IMR-90 (cell line): ENCODE measurements at regions not wholly inside any gene's neighbourhood (a gene's known extent, or its start where the extent isn't known, plus 50 kb on each side); places are given as distances from the start of the nearest gene placed in this dataset.

Experiments
- ATAC-seq: fragments of 200-7000 bp; cut with Tn5 transposase; 2 replicates; pipeline ENCODE4 v1.9.1; 2020; ENCODE audit warnings: low read depth, mild to moderate bottlenecking, moderate library complexity
- BruUV-seq: library from RNA; stranded (reverse); fragments of 400-500 nt; replicated peaks from 2 replicates; lab custom pipeline; 2021; lab: Mats Ljungman, UMichigan
- CTCF ChIA-PET: fragments of 300-600 bp; formaldehyde crosslinking; extraction: SDS; loops from one replicate; lab custom pipeline; 2021; ENCODE audit warnings: antibody characterized with exemption; lab: Yijun Ruan, JAX
- POLR2A ChIA-PET: fragments of 300-600 bp; sonication (Branson Sonifier 250); formaldehyde crosslinking; loops from one replicate; lab custom pipeline; 2022; ENCODE audit warnings: antibody characterized with exemption; ENCODE audit not compliant: unreplicated experiment; lab: Charles Lee
- DNase-seq: peaks from one replicate; pipeline ENCODE4 v3.0.0; 2013
- H2AFZ ChIP-seq: replicated peaks from 2 replicates; pipeline ENCODE3; 2013; ENCODE audit warnings: low read length, mild to moderate bottlenecking; ENCODE audit not compliant: poor library complexity
- H2AK5ac ChIP-seq: 2 replicates; pipeline ENCODE4 v1.6.1; 2013; ENCODE audit warnings: low read depth, low read length, inconsistent platforms
- H2AK9ac ChIP-seq: replicated peaks from 2 replicates; pipeline ENCODE3; 2013; ENCODE audit warnings: mild to moderate bottlenecking, low read depth, low read length, moderate library complexity; ENCODE audit not compliant: poor library complexity
- H2BK120ac ChIP-seq: 2 replicates; pipeline ENCODE4 v1.6.1; 2013; ENCODE audit warnings: low read depth, low read length, inconsistent platforms
- H2BK15ac ChIP-seq: 3 replicates; pipeline ENCODE4 v1.6.1; 2013; ENCODE audit warnings: low read depth, low read length, inconsistent platforms
- H2BK20ac ChIP-seq: 2 replicates; pipeline ENCODE4 v1.6.1; 2013; ENCODE audit warnings: low read depth, mild to moderate bottlenecking, inconsistent platforms, low read length, moderate library complexity
- H2BK5ac ChIP-seq: 2 replicates; pipeline ENCODE4 v1.6.1; 2013; ENCODE audit warnings: mild to moderate bottlenecking, low read depth, low read length, inconsistent platforms; ENCODE audit not compliant: poor library complexity, severe bottlenecking
- H3K14ac ChIP-seq: replicated peaks from 2 replicates; pipeline ENCODE4 v1.6.1; 2013; ENCODE audit warnings: low read depth, low read length, inconsistent platforms
- H3K18ac ChIP-seq: 2 replicates; pipeline ENCODE4 v1.6.1; 2013; ENCODE audit warnings: low read depth, low read length, control low read depth
- H3K23ac ChIP-seq: 2 replicates; pipeline ENCODE4 v1.6.1; 2013; ENCODE audit warnings: low read depth, low read length, inconsistent platforms
- H3K27ac ChIP-seq: 2 replicates; pipeline ENCODE4 v1.5.1; 2013; ENCODE audit warnings: mild to moderate bottlenecking, control low read depth, low read length; ENCODE audit not compliant: insufficient read depth
- H3K27me3 ChIP-seq: 2 replicates; pipeline ENCODE4 v1.6.1; 2013; ENCODE audit warnings: low read length; ENCODE audit not compliant: control insufficient read depth, insufficient read depth
- H3K36me3 ChIP-seq: 2 replicates; pipeline ENCODE4 v1.6.1; 2013; ENCODE audit warnings: low read length, mixed read lengths; ENCODE audit not compliant: control insufficient read depth, insufficient read depth
- H3K4ac ChIP-seq: 2 replicates; pipeline ENCODE4 v1.6.1; 2013; ENCODE audit warnings: low read depth, low read length, inconsistent platforms
- H3K4me1 ChIP-seq: 2 replicates; pipeline ENCODE4 v1.6.1; 2013; ENCODE audit warnings: low read length, mixed read lengths; ENCODE audit not compliant: control insufficient read depth, insufficient read depth
- H3K4me2 ChIP-seq: 2 replicates; pipeline ENCODE4 v1.6.1; 2013; ENCODE audit warnings: low read depth, mild to moderate bottlenecking, control low read depth, low read length, moderate library complexity
- H3K4me3 ChIP-seq: 2 replicates; pipeline ENCODE4 v1.5.1; 2013; ENCODE audit warnings: low read depth, mild to moderate bottlenecking, control low read depth, low read length, moderate library complexity; ENCODE audit not compliant: insufficient read depth
- H3K56ac ChIP-seq: 2 replicates; pipeline ENCODE4 v1.6.1; 2013; ENCODE audit warnings: low read length, inconsistent platforms; ENCODE audit not compliant: insufficient read depth; ENCODE audit errors: extremely low read depth
- H3K79me1 ChIP-seq, 2 experiments: 2 replicates each; pipeline ENCODE4 v1.6.1; 2013; ENCODE audit warnings: low read length in 2 of 2, inconsistent platforms in 1 of 2, low read depth in 1 of 2
- H3K9ac ChIP-seq: 2 replicates; pipeline ENCODE4 v1.6.1; 2013; ENCODE audit warnings: low read depth, low read length, control low read depth
- H3K9me1 ChIP-seq: 2 replicates; pipeline ENCODE4 v1.6.1; 2013; ENCODE audit warnings: low read length, inconsistent platforms; ENCODE audit not compliant: insufficient read depth
- H3K9me3 ChIP-seq: 2 replicates; pipeline ENCODE4 v1.6.1; 2013; ENCODE audit warnings: low read length; ENCODE audit not compliant: control insufficient read depth, insufficient read depth
- H4K20me1 ChIP-seq: 2 replicates; pipeline ENCODE4 v1.6.1; 2013; ENCODE audit warnings: low read length, inconsistent platforms; ENCODE audit not compliant: insufficient read depth
- H4K5ac ChIP-seq: 2 replicates; pipeline ENCODE4 v1.6.1; 2013; ENCODE audit warnings: mild to moderate bottlenecking, low read depth, low read length, control low read depth
- H4K8ac ChIP-seq, 2 experiments: 2 replicates each; pipeline ENCODE4 v1.6.1; 2013; ENCODE audit warnings: low read depth in 2 of 2, low read length in 2 of 2, control low read depth in 1 of 2, inconsistent platforms in 1 of 2
- H4K91ac ChIP-seq: 2 replicates; pipeline ENCODE4 v1.6.1; 2013; ENCODE audit warnings: low read depth, low read length, inconsistent platforms; ENCODE audit not compliant: insufficient read depth
- CEBPB ChIP-seq: IDR thresholded peaks from 2 replicates; pipeline ENCODE4 v1.6.1; 2012; ENCODE audit warnings: low read depth, low read length, improper control_type of control experiment
- WGBS, 2 experiments: methylation state at CpG; one replicate each; pipeline versions ENCODE4 v1.1.5 to v1.1.7; 2013; ENCODE audit warnings: missing lambda C conversion rate in 2 of 2; ENCODE audit not compliant: insufficient read length in 1 of 2; ENCODE audit errors: extremely low coverage in 2 of 2; 5-methylcytosine and 5-hydroxymethylcytosine counted together
- dilution Hi-C: fragments of 300-500 bp; cut with HindIII; formaldehyde crosslinking; loops from one replicate; pipeline ENCODE4 v1.14.3; 2018; ENCODE audit warnings: low sequenced_read_pairs; ENCODE audit not compliant: unreplicated experiment
- in situ Hi-C: fragments of 300-500 bp; cut with MboI; formaldehyde crosslinking; loops from 3 replicates; pipeline ENCODE4 v1.14.3; 2019; ENCODE audit warnings: low sequenced_read_pairs, inconsistent platforms, mixed read lengths
- intact Hi-C: fragments of 100-400 bp; cut with micrococcal nuclease; formaldehyde crosslinking; loops from 2 replicates; pipeline ENCODE4 v1.10.0; 2022
- TF ChIP-seq, protein P1 (sequence below): fragments of 150-350 bp; IDR thresholded peaks from 2 replicates; pipeline ENCODE4 v1.6.1; 2016; ENCODE audit warnings: low read depth, mild to moderate bottlenecking, low read length, moderate library complexity, borderline replicate concordance

DNA sequence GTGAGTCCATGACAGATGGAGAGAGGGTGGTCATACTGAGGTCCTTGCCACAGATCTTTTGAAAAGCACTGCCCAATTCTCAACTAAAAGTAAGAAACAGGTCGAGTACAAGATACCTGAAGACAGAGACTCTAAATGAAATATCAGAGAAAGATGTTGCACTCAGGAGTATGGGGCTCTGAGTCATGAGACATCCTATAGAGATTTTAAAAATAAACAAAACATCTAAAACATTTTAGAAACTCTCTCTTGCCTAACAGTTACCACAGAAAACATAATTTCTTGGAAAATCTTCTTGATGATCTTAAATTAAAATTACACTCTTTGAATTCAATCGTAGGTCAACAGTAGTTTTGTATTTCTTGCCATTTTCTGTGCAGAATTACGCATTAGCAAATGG lies 348.9 kb upstream of the MARCKS start:
- H3K79me1 ChIP-seq = no peaks in the 10 kb centered on the region
- H2BK15ac ChIP-seq = no peak overlapping the region
- no CpG with 5 or more reads among the region's 3 CpGs for WGBS, 2 experiments
- no peak overlapping the region for H2AFZ ChIP-seq
- ChIA-PET POLR2A (no interaction called here), CTCF (no interaction called here)
- no peaks in the 10 kb centered on the region for H4K20me1 ChIP-seq
- H2BK5ac ChIP-seq = no peak overlapping the region
- ATAC-seq = peak; percentile 54
- in situ Hi-C loops (no loop called here), dilution Hi-C loops (no loop called here), intact Hi-C loops (no loop called here)
- no peak overlapping the region for H3K4ac ChIP-seq
- no peaks in the 10 kb centered on the region for H3K9me3 ChIP-seq
- H2BK120ac ChIP-seq = no peak overlapping the region
- H2AK9ac ChIP-seq = no peak overlapping the region
- no peak overlapping the region for H2BK20ac ChIP-seq
- H3K27ac ChIP-seq = no peak overlapping the region
- H3K4me2 ChIP-seq = no peak overlapping the region
- TF ChIP-seq, protein P1, sequence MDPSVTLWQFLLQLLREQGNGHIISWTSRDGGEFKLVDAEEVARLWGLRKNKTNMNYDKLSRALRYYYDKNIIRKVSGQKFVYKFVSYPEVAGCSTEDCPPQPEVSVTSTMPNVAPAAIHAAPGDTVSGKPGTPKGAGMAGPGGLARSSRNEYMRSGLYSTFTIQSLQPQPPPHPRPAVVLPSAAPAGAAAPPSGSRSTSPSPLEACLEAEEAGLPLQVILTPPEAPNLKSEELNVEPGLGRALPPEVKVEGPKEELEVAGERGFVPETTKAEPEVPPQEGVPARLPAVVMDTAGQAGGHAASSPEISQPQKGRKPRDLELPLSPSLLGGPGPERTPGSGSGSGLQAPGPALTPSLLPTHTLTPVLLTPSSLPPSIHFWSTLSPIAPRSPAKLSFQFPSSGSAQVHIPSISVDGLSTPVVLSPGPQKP = no peak
- peak; percentile 42; the same call in 1 of the 2 replicates for TF ChIP-seq CEBPB
- no peaks in the 10 kb centered on the region for H3K27me3 ChIP-seq
- H4K5ac ChIP-seq = no peak overlapping the region
- H3K4me1 ChIP-seq = no peaks in the 10 kb centered on the region
- no peak overlapping the region for H4K91ac ChIP-seq
- peak; percentile 34 for DNase-seq
- H3K9me1 ChIP-seq = no peaks in the 10 kb centered on the region
- no peak overlapping the region for H4K8ac ChIP-seq
- H3K18ac ChIP-seq = no peak overlapping the region
- H3K36me3 ChIP-seq = no peaks in the 10 kb centered on the region
- no peak overlapping the region for H3K4me3 ChIP-seq
- H3K56ac ChIP-seq = no peak overlapping the region
- no peak overlapping the region for H3K9ac ChIP-seq
- no peak overlapping the region for H2AK5ac ChIP-seq
- no peak overlapping the region for H3K23ac ChIP-seq
- no TSS peak for BruUV-seq
- no peak overlapping the region for H3K14ac ChIP-seq
